ENCODE measurements at regions not wholly inside any gene's neighbourhood (a gene's known extent, or its start where the extent isn't known, plus 50 kb on each side); places are given as distances from the start of the nearest gene placed in this dataset.

DNA sequence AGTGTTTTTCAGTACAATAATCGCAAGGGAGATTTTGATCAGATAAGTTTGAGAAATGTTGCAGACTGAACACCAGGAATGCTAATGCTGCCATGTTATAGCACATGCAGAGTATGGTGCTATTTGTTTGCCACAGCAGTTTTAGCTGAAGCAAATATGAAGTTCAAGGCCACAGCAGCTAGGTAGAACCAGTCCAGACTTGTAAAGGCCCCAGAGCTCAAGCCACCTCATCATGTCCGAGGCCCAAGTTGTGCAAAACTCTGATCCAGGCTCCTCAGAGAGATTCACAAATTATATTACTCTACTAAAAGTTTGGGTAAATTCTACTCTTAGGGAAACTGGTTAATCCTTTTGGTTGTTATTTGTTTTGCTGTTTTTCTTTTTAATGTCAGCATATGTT is 2702.6 kb downstream of the PCDH9 start:
- TF ChIP-seq, protein P1, sequence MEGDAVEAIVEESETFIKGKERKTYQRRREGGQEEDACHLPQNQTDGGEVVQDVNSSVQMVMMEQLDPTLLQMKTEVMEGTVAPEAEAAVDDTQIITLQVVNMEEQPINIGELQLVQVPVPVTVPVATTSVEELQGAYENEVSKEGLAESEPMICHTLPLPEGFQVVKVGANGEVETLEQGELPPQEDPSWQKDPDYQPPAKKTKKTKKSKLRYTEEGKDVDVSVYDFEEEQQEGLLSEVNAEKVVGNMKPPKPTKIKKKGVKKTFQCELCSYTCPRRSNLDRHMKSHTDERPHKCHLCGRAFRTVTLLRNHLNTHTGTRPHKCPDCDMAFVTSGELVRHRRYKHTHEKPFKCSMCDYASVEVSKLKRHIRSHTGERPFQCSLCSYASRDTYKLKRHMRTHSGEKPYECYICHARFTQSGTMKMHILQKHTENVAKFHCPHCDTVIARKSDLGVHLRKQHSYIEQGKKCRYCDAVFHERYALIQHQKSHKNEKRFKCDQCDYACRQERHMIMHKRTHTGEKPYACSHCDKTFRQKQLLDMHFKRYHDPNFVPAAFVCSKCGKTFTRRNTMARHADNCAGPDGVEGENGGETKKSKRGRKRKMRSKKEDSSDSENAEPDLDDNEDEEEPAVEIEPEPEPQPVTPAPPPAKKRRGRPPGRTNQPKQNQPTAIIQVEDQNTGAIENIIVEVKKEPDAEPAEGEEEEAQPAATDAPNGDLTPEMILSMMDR (IDR thresholded peaks at IDR 0.05; ENCODE audit: insufficient read depth, low read depth, low read length, missing control alignments): no peak
- DNase-seq (ENCODE audit: low read depth): peak; percentile 83
- H3K4me3 ChIP-seq (ENCODE audit: low read length): no peak overlapping the region

DNA sequence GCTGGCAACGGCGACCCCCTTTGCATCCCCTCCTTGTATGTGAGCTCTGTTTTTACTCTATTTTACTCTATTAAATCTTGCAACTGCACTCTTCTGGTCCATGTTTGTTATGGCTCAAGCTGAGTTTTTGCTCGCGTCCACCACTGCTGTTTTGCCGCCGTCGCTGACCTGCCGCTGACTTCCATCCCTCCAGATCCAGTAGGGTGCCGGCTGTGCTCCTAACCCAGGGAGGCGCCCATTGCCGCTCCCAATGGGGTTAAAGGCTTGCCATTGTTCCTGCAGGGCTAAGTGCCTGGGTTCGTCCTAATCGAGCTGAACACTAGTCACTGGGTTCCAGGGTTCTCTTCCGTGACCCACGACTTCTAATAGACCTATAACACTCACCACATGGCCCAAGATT is 2704.4 kb downstream of the PCDH9 start:
- TF ChIP-seq, protein P1 (IDR thresholded peaks at IDR 0.05; ENCODE audit: insufficient read depth, low read depth, low read length, missing control alignments): no peak
- DNase-seq (ENCODE audit: low read depth): no peak

DNA sequence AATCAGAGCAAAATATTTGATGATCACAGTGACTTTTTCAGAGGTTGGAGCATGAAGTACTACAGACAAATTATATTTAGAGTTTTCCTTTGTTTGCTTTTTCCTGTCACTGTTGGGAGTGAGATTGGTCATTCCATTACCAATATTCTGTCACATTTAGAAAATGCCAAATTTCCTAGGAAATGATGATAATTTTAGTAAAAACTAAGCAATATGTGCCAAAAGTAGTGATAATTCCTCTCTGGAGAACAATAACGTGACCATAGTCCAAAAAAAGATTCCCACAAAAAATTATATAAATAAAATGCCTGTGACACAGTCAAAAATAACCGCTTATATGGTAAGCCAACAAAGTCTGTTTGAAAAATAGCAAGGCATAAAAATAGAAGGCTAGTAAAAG is 2719.4 kb downstream of the PCDH9 start:
- H3K4me3 ChIP-seq (ENCODE audit: low read length): no peak overlapping the region
- DNase-seq (ENCODE audit: low read depth): no peak
- TF ChIP-seq, protein P1 (IDR thresholded peaks at IDR 0.05; ENCODE audit: insufficient read depth, low read depth, low read length, missing control alignments): no peak

More for the DNA sequence above, 2704.4 kb downstream of the PCDH9 start:
- no peak overlapping the region for H3K4me3 ChIP-seq (ENCODE audit: low read length)

DNA sequence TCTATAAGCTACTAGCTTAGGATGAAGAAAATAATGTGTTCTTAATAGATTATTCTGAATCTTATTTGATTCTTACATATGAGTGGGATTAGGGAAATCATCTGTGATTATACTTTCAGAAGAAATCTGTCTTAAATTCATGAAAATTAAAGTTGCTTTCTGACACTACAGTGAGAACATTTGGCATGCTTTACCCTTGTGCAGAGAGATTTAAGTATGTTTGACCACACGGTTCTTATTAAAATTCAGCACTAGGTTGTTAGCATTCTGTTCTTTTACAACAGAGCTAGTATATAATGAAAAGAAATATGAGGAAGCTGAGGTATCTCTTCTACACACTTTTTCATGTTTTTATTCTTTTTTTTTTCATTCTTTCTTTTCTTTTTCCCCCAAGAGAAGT is 2723.9 kb downstream of the PCDH9 start:
- DNase-seq (ENCODE audit: low read depth): no peak
- H3K4me3 ChIP-seq (ENCODE audit: low read length): no peak overlapping the region
- TF ChIP-seq, protein P1 (IDR thresholded peaks at IDR 0.05; ENCODE audit: insufficient read depth, low read depth, low read length, missing control alignments): no peak

DNA sequence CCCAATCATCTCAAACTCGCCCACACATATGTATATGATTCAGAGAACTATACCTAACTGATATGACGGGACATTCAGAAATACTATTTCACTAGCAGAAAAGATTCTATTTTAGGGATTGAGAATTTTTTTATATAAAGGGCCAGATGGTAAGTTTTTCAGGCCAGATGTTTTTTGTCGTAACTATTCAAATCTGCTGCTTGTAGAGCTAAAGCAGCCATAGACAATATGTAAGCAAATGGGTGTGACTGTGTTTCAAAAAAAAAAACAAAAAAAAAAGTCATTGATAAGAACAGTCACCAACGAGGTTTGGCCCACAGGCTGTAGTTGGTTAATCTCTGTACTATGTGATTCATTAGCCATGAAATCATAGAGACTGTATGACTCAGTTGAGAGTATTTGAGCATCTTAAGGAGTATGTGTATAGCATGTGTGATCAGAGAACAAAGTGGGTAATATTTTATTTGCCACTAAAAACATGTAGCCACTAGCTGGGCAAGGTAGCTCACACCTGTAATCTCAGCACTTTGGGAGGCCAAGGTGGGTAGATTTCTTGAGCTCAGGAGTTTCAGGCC is 2724.7 kb downstream of the PCDH9 start:
- H3K4me3 ChIP-seq (ENCODE audit: low read length): no peak overlapping the region
- peak; percentile 87 for DNase-seq (ENCODE audit: low read depth)
- TF ChIP-seq, protein P1 (IDR thresholded peaks at IDR 0.05; ENCODE audit: insufficient read depth, low read depth, low read length, missing control alignments): no peak

DNA sequence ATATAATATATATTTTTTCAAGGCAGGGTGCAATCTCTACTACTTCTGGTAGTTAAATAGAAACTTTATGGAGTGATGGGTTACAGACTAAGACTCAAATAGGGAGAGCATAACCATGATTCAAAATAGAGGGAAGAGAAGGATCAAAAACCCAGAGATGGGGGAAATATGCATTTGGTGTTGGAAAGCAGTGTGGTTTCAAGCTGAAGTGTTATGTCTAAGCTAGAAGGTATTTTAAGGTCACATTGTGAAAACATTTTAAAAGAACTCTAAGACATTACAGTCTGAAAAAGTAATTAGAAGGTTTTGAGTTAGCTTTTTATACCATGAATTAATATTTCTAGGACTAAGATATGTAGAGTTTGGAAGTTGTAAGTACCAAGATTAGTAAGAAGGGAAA is 2741.4 kb downstream of the PCDH9 start:
- TF ChIP-seq, protein P1 (IDR thresholded peaks at IDR 0.05; ENCODE audit: insufficient read depth, low read depth, low read length, missing control alignments): no peak
- DNase-seq (ENCODE audit: low read depth): no peak
- no peak overlapping the region for H3K4me3 ChIP-seq (ENCODE audit: low read length)

DNA sequence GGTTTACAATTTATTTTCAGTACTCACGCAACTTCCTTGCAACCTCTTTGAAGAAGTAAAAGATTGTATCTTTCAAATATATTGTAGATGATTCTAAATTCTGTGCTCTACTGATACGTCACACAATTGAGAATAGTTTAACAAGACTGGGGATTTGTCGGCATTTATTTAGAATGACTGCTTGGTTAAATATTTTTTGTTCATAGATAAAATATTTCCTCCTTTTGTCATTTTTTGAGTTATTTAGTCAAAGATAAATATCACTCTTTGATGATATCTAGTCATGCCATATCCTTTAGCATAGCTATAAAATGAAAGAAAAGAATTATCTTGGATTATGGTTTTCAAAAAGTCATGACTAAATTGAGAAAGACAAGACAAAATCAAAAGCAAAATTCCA is 2747.8 kb downstream of the PCDH9 start:
- DNase-seq (ENCODE audit: low read depth): no peak
- TF ChIP-seq, protein P1 (IDR thresholded peaks at IDR 0.05; ENCODE audit: insufficient read depth, low read depth, low read length, missing control alignments): no peak
- H3K4me3 ChIP-seq (ENCODE audit: low read length): no peak overlapping the region

All from epithelial cell of esophagus (primary cell).